HG02610 (cell line): ENCODE measurements at regions not wholly inside any gene's neighbourhood (a gene's known extent, or its start where the extent isn't known, plus 50 kb on each side); places are given as distances from the start of the nearest gene placed in this dataset.
"Not testable (repeated sequence)": the region's sequence is repeated elsewhere in the genome, so short reads cannot be mapped to it uniquely, and the experiment has no call there.

Source experiments
- ATAC-seq: cut with Tn5 transposase; IDR thresholded peaks from one replicate; pipeline ENCODE4 v1.9.1; 2021; ENCODE audit warnings: mild to moderate bottlenecking, moderate library complexity; ENCODE audit not compliant: unreplicated experiment

DNA sequence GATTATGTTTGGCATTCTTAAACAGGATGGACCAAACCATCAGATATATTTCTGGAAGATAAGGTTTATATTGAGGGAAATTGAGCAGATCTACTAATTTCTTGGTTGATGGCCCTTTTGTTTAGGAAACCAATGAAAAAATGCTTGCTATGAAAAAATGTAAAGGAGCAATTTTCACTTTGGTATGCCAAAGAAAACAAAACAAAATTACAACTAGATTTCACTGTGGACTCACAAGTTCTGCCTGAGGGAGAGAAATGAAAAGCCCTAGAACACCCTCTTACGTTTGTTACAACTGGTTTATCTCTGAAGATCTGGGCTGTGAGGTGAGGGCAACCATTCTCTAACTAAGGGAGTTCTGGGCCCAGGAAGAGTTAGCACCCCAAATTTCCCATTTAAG lies 122.5 kb upstream of the IL15 start:
- ATAC-seq = no peak

GRCh38 chr4:141518222-141518621 lies 118.2 kb upstream of the IL15 start:
- ATAC-seq = no peak

DNA sequence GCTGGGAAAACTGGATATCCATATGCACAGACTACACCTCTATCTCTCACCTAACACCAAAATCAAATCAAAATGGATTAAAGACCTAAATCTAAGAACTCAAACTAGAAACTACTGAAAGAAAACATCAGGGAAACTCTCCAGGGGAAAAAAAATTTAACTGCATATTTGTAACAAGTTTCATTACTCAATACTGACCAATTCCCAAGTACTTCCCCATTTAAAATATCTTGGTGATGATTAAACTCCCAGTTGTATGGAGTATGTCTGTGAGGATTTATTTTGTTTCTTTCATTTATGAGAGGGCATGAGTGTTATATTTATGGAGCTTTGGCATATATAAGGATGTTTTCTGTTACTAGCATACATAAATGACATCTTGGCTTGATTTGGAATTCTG lies 112.3 kb upstream of the IL15 start:
- no peak for ATAC-seq

GRCh38 chr4:141524841-141525240 lies 111.5 kb upstream of the IL15 start:
- no peak for ATAC-seq

- ATAC-seq = no peak
These were observed 105.8 kb upstream of the IL15 start for GRCh38 chr4:141530627-141531026.

DNA sequence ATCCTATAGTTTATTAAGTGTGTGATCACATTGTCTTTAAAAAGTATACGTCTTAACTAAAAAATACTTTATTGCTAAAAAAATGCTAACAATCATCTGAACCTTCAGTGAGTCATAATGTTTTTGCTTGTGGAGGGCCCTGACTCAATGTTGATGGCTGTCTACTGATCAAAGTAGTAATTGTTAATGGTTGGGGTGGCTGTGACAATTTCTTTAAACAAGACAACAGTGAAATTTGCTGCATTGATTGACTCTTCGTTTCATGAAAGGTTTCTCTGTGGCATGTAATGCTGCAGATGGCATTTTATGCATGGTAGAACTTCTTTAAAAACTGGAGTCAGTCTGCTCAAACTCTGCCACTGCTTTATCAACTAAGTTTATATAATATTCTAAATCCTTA lies 101.4 kb upstream of the IL15 start:
- no peak for ATAC-seq

DNA sequence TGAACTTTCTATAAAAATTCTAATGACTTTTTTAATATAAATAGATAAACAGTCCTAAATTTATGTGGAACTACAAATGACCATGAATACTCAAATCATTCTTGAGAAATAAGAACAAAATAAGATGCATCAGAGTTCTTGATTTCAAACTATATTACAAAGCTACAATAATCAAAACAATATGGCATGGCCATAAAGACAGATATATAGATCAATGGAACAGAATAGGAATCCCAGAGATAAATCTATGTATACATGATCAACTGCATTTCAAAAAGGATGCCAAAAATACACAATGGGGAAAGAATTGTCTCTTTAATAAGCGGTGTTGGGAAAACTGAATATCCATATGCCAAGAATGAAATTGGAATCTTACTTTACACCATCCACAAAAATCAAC lies 98.4 kb upstream of the IL15 start:
- no peak for ATAC-seq

DNA sequence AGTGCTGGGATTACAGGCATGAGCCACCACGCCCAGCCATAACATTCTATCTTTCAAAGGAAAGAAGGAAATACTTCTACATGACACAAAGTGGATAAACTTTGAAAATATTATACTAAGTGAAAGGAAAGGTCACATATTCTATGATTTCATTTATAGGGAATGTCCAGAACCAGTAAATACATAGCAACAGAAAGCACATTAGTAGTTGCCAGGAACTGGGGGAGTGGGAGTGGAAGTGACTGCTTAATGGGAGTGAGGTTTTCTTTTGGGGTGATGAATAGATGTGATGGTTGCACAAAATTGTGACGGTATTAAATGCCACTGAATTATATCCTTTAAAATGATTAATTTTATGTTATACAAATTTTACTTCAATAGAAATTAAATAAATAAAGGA lies 95.7 kb upstream of the IL15 start:
- ATAC-seq = no peak

GRCh38 chr4:141541851-141542250 lies 94.5 kb upstream of the IL15 start:
- ATAC-seq = no peak

DNA sequence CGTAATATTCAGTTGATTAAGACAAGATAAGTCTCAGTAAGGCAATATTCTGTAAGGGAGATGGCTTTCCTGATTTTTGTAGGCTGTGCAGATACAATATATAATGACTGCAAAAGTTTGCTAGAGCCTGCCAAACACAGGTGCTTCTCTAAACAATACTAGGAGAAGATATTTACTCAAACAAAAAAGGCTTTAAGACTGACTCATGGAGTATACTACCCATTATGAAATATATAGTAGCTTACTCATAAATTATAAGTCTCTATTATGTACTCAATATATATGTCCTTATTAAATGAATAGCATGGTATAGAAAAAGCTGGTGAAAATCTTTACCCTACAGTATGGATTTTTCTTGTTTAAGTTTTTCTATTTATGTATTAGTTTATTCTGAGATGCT lies 93.2 kb upstream of the IL15 start:
- ATAC-seq = no peak

DNA sequence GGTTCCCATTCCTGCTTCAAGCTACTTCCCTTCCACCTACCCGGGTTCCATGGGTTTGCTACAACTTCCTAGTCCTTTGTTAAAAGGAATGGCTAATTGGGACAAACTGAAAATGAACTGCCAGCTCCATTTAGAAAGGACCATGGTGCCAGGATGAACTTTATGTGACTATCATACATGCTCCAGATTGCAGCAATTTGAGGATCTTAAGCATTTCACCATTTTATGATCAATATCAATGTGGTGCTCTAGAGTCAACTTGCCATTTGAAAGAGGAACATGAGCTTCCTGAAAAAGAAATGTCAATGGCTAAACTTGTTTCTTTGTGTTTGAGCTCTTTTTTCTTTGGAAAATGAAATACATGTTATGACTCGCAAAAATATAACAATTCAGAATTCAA lies 92.7 kb upstream of the IL15 start:
- no peak for ATAC-seq

DNA sequence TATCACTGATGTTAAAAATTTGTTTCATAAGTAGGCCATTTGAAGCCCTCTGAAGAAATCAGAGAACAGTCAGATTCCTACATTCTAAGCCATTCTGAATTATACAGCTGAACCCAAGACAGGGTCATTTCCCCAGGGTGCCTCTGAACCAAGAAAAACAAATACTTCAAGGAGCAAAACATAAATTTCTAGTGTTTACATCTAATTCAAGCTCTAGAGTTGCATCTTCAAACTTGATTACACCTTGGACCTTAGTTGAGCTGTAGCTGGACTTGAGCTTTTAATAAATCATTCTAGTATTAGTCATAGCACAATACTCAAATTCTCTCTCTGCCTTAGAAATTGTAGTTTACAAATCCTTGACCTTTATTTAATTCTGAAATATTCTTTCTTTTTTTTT lies 87.6 kb upstream of the IL15 start:
- ATAC-seq = no peak

DNA sequence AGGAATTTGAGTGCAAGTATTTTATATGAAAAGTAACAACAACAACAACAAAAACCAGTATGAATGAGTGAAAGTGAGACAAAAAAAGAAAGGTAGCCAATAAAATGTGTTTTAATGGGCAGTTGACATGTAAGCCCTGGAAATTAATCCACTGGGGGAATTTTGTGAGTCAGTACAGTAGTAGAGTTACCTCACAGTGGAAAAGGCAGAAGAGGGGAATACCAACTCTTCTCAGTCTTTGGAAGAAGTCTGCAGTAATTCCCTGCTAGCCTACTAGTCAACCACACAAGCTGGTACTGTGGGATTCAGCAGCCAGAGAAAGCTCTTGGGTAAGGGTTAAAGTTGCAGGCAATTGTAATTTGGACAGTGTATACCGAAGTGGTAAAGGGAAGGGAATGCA lies 76.3 kb upstream of the IL15 start:
- ATAC-seq = peak; percentile 82

GRCh38 chr4:141562649-141563048 lies 73.7 kb upstream of the IL15 start:
- ATAC-seq = no peak

GRCh38 chr4:141563723-141564122 lies 72.7 kb upstream of the IL15 start:
- ATAC-seq = no peak

DNA sequence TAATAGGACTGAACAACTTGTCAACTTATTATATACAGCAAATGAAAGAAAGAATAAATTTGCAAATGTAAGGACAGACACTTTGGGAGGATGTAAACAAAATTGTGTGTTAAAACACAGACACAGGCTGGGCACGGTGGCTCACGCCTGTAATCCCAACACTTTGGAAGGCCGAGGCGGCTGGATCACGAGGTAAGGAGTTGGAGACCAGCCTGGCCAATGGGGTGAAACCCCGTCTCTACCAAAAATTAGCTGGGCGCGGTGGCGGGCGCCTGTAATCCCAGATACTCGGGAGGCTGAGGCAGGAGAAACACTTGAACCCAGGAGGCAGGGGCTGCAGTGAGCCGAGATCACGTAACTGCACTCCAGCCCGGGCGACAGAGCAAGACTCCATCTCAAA lies 71.4 kb upstream of the IL15 start:
- ATAC-seq = not testable (repeated sequence)

- ATAC-seq = peak; percentile 83
These were observed 70.8 kb upstream of the IL15 start for GRCh38 chr4:141565379-141566089.

DNA sequence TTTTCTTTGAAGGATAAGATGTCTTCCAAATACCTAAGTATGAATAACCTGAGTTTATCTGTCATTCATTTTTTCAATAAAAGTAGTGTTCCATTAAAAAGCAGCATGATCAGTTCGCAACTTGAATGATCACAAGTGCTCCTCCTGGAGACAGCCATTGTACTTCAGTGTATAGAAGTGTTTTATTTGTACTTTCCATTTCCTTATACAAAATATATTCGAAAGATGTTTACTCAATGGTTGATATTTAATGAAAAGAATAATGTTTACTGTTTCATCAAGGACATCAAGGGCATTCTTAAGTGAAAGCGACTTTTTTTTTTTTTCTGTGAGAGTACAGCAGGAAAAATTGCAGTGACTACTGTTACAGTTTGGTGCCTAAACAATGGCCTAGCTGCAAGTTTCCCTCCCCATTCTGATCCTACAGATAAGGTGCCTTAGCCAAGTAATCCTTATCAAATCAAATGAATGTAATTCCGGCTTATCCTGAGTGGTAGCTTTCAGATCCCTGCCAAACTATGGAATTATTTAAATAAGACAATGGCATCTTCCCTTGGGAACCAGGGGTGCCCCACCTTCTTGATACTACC lies 69.0 kb upstream of the IL15 start:
- no peak for ATAC-seq

DNA sequence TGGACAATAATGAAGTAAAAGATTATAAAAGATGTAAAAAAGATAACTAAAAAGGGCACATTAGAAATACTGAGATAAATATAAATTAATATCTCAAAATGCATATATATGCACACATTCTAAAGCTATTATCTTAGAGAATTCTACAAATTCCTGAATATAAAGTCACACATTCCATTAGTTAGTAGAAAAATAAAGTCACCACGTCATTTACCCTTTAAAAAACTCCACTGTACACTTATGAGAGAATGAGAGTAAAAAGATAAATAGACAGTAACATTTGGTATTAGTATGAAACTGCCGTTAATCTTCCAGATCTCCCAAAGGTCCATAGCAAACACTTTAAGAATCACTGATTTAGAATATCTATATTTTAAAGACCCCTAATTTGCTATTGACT lies 67.2 kb upstream of the IL15 start:
- ATAC-seq = no peak

- ATAC-seq = no peak
These were observed 66.1 kb upstream of the IL15 start for GRCh38 chr4:141570290-141570689.

DNA sequence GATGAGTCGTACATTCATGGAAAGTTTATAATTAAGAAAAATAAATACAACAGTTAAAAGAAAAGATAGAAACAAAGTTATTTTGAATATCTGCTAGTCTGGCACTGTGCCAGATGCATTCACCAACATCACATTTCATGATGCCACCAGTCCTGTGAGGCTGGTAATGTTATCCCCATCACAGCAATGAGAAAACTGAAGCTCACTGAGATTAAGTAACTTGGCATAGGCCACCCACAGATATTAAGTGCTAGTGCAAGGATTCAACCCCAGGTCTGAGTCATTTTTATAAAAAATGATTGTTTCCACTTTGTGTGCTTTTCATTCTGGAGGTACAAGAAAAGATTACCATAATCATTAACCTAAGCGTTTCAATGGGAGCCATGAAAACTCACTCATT lies 65.0 kb upstream of the IL15 start:
- no peak for ATAC-seq

GRCh38 chr4:141571793-141572192 lies 64.6 kb upstream of the IL15 start:
- no peak for ATAC-seq

DNA sequence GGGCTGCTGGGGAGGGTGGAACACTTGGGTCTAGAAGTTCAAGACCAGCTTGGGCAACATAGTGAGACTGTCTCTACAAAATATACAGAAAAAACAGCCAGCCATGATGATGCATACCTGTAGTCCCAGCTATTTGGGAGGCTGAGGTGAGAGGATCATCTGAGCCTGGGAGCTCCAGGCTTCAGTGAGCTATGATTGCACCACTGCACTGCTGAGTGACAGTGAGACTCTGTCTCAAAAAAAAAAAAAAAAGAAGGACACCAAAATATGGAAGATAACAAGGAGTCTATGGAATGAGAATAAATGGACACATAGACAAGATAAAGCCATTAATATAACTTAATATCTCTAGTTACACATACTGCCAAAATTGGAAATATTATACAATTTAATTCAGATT lies 62.7 kb upstream of the IL15 start:
- ATAC-seq = peak; percentile 60
